ENCODE measurements at regions not wholly inside any gene's neighbourhood (a gene's known extent, or its start where the extent isn't known, plus 50 kb on each side); places are given as distances from the start of the nearest gene placed in this dataset.
"Not testable (repeated sequence)": the region's sequence is repeated elsewhere in the genome, so short reads cannot be mapped to it uniquely, and the experiment has no call there.

DNA sequence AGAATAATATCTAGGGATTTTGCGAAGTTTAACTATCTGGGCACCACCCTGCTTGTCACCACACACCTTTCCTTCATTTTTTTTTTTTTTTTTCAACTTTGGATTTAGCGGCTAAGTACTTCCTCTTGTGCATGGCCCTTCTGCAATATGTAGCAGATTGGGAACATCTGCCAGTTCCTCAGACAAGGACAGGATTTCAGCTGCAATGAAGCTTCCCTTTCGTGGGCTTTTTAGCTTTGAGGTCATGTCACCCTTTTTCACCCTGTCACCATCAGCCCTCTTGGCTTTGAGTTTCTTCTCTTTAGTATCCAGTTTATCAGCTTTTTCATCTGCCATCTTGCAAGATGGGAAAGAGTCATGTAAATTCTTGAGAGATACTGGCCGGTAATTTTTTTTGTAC, 81.6 kb upstream of the ETV1 start:
- no peaks in the 10 kb centered on the region for H3K9me3 Mint-ChIP-seq (ENCODE audit: unreplicated experiment)
- peaks cover 5% of the 10 kb centered on the region for H3K4me1 Mint-ChIP-seq (ENCODE audit: unreplicated experiment)
- H3K27ac Mint-ChIP-seq (ENCODE audit: unreplicated experiment): no peak overlapping the region
- H3K27me3 Mint-ChIP-seq (ENCODE audit: unreplicated experiment): no peaks in the 10 kb centered on the region
- TF ChIP-seq, protein P1, sequence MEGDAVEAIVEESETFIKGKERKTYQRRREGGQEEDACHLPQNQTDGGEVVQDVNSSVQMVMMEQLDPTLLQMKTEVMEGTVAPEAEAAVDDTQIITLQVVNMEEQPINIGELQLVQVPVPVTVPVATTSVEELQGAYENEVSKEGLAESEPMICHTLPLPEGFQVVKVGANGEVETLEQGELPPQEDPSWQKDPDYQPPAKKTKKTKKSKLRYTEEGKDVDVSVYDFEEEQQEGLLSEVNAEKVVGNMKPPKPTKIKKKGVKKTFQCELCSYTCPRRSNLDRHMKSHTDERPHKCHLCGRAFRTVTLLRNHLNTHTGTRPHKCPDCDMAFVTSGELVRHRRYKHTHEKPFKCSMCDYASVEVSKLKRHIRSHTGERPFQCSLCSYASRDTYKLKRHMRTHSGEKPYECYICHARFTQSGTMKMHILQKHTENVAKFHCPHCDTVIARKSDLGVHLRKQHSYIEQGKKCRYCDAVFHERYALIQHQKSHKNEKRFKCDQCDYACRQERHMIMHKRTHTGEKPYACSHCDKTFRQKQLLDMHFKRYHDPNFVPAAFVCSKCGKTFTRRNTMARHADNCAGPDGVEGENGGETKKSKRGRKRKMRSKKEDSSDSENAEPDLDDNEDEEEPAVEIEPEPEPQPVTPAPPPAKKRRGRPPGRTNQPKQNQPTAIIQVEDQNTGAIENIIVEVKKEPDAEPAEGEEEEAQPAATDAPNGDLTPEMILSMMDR (IDR thresholded peaks at IDR 0.05; ENCODE audit: unreplicated experiment): no peak
- H3K4me3 Mint-ChIP-seq (ENCODE audit: unreplicated experiment): no peak overlapping the region
- H3K36me3 Mint-ChIP-seq (ENCODE audit: low read depth, unreplicated experiment): no peaks in the 10 kb centered on the region
- no peak for DNase-seq (ENCODE audit: low spot score)

DNA sequence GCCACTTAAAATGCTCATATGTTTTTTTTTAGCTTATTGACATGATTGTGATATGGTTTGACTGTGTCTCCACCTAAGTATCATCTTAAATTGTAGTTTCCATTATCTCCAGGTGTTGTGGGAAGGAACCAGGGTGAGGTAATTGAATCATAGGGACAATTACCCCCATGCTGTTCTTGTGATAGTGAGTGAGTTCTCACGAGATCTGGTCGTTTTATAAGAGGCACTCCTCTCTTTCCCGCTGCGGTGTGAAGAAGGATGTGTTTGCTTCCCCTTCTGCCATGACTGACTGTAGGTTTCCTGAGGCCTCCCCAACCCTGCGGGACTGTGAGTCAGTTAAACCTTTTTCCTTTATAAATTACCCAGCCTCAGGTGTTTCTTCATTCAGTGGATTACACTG, 80.5 kb upstream of the ETV1 start:
- Mint-ChIP-seq H3K9me3 (ENCODE audit: unreplicated experiment) (no peaks in the 10 kb centered on the region), H3K4me1 (ENCODE audit: unreplicated experiment) (peaks cover 8% of the 10 kb centered on the region), H3K27ac (ENCODE audit: unreplicated experiment) (peak overlapping the region; percentile 20), H3K36me3 (ENCODE audit: low read depth, unreplicated experiment) (no peaks in the 10 kb centered on the region), H3K4me3 (ENCODE audit: unreplicated experiment) (no peak overlapping the region), H3K27me3 (ENCODE audit: unreplicated experiment) (no peaks in the 10 kb centered on the region)
- TF ChIP-seq, protein P1 (IDR thresholded peaks at IDR 0.05; ENCODE audit: unreplicated experiment): no peak
- DNase-seq (ENCODE audit: low spot score): no peak

DNA sequence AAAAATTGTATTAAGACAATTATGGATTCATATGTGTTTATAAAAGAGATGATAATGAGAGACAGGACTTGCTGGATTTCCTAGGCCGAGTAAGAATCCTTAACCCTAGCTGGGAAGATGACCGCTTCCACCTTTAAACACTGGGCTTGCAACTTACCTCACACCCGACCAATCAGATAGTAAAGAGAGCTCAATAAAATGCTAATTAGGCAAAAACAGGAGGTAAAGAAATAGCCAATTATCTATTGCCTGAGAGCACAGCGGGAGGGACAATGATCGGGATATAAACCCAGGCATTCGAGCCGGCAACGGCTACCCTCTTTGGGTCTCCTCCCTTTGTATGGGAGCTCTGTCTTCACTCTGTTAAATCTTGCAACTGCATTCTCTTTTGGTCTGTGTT, 77.3 kb upstream of the ETV1 start:
- not testable (repeated sequence) for H3K27ac Mint-ChIP-seq (ENCODE audit: unreplicated experiment); DNase-seq (ENCODE audit: low spot score); H3K9me3 Mint-ChIP-seq (ENCODE audit: unreplicated experiment); H3K4me3 Mint-ChIP-seq (ENCODE audit: unreplicated experiment); H3K27me3 Mint-ChIP-seq (ENCODE audit: unreplicated experiment); H3K36me3 Mint-ChIP-seq (ENCODE audit: low read depth, unreplicated experiment); H3K4me1 Mint-ChIP-seq (ENCODE audit: unreplicated experiment)

DNA sequence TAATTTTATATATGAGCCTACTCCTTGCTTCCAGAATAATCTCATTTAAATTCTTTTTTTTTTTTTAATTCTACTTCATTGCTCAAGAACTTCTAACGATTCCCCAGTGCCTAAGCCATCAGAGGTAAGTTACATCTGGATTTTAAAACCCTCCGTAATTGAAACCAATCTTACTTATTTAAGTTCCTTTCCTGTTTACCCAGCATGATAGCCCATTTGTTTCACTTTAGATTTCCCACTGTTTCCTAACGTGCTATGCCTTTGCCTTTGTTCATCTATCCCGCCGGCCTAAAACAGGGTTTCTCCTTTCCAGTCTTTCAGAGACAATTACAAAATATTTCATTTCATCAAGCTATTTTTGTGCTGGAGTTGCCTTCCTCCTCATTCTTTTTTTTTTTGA, 75.8 kb upstream of the ETV1 start:
- TF ChIP-seq, protein P1 (IDR thresholded peaks at IDR 0.05; ENCODE audit: unreplicated experiment): no peak
- Mint-ChIP-seq H3K4me3 (ENCODE audit: unreplicated experiment) (no peak overlapping the region), H3K27me3 (ENCODE audit: unreplicated experiment) (peaks cover 2% of the 10 kb centered on the region), H3K27ac (ENCODE audit: unreplicated experiment) (peak overlapping the region; percentile 32), H3K36me3 (ENCODE audit: low read depth, unreplicated experiment) (no peaks in the 10 kb centered on the region), H3K4me1 (ENCODE audit: unreplicated experiment) (peaks cover 2% of the 10 kb centered on the region), H3K9me3 (ENCODE audit: unreplicated experiment) (no peaks in the 10 kb centered on the region)
- DNase-seq (ENCODE audit: low spot score): no peak

DNA sequence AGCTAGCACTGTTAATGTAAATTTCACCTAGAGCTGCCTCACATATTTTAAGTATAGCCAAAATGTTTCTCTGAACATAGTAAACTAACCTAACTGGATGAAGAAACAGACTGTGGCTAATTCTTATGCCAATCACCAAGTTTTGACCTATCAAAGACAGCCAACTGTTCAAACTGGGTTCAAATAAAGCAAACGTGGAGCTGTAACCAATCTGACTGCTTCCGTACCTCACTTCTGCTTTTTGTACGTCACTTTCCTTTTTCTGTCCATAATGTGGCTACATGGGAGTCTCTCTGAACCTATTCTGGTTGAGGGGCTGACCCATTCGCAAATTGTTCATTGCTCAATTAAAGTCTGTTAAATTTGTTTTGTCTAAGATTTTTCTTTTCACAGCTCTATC, 66.3 kb upstream of the ETV1 start:
- Mint-ChIP-seq H3K27me3 (ENCODE audit: unreplicated experiment) (no peaks in the 10 kb centered on the region), H3K36me3 (ENCODE audit: low read depth, unreplicated experiment) (no peaks in the 10 kb centered on the region), H3K4me1 (ENCODE audit: unreplicated experiment) (no peaks in the 10 kb centered on the region), H3K4me3 (ENCODE audit: unreplicated experiment) (no peak overlapping the region), H3K9me3 (ENCODE audit: unreplicated experiment) (no peaks in the 10 kb centered on the region), H3K27ac (ENCODE audit: unreplicated experiment) (no peak overlapping the region)
- TF ChIP-seq, protein P1 (IDR thresholded peaks at IDR 0.05; ENCODE audit: unreplicated experiment): no peak
- no peak for DNase-seq (ENCODE audit: low spot score)

DNA sequence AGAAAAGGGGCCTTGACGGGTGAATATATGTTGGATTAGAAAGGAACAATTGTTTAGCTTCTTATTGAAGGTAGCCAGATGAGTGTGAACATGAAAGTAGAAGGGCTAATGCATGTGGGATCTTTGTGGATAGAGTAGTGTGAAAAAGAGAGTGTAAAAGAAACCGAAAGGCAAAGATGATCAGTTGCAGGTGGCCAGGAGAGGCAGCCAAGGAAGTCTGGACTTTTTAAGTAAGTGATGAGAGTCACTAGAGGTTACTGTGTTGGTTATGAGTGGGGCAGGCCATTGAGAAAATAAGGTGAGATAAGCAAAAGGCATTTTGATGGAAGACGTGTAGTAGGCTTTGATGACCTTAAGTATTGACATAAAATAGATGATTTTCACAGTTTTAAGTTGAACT, 64.7 kb upstream of the ETV1 start:
- TF ChIP-seq, protein P1 (IDR thresholded peaks at IDR 0.05; ENCODE audit: unreplicated experiment): no peak
- Mint-ChIP-seq H3K4me3 (ENCODE audit: unreplicated experiment) (no peak overlapping the region), H3K36me3 (ENCODE audit: low read depth, unreplicated experiment) (no peaks in the 10 kb centered on the region), H3K9me3 (ENCODE audit: unreplicated experiment) (no peaks in the 10 kb centered on the region), H3K27ac (ENCODE audit: unreplicated experiment) (no peak overlapping the region), H3K4me1 (ENCODE audit: unreplicated experiment) (no peaks in the 10 kb centered on the region), H3K27me3 (ENCODE audit: unreplicated experiment) (no peaks in the 10 kb centered on the region)
- no peak for DNase-seq (ENCODE audit: low spot score)

All from endothelial cell (in vitro differentiated cells).